ENCODE measurements at regions not wholly inside any gene's neighbourhood (a gene's known extent, or its start where the extent isn't known, plus 50 kb on each side); places are given as distances from the start of the nearest gene placed in this dataset.

DNA sequence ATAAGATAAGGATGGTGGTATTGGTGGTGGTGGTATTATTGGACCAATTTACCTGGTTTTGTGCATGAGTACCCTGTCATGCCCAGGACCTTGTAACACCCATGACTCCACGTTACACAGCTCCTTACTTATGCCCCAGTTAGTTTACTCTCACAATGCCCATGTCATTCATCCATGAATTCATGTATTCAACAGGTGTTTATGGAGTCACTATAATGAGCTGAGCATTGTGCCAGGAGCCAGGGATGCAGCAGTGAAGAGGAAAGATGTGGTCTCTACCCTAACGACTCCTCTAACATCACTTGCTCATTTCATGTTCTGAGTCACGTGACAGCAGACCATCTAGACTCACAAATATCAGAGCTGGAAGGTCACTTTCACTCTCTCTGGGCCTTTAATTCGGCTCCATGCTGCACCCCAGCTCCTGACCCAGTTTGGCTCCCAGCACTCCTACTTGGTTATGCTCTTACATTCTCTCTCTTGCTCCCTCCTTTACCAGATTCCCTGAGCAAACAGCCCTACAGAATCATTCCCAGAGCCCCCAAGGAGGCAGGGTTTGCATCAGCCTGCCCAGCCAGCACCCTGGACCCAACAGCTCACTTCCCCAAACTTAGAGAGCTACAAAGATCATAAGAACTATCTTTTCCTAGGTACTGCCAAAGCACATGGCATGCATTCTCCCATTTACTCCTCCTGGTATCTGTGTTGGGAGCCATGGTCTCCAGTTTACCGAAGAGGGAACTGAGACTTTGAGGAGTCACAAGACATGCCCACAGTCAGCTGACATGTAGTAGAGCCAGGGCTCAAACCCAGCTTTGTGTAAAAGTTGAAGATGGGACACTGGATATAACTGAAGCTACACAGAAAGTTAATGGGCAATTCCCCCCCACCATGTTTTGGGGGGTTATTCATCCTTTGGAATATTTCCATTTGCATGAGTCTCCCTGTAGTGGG, 449.9 kb downstream of the LRATD1 start:
- TF ChIP-seq, protein P1, sequence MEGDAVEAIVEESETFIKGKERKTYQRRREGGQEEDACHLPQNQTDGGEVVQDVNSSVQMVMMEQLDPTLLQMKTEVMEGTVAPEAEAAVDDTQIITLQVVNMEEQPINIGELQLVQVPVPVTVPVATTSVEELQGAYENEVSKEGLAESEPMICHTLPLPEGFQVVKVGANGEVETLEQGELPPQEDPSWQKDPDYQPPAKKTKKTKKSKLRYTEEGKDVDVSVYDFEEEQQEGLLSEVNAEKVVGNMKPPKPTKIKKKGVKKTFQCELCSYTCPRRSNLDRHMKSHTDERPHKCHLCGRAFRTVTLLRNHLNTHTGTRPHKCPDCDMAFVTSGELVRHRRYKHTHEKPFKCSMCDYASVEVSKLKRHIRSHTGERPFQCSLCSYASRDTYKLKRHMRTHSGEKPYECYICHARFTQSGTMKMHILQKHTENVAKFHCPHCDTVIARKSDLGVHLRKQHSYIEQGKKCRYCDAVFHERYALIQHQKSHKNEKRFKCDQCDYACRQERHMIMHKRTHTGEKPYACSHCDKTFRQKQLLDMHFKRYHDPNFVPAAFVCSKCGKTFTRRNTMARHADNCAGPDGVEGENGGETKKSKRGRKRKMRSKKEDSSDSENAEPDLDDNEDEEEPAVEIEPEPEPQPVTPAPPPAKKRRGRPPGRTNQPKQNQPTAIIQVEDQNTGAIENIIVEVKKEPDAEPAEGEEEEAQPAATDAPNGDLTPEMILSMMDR (IDR thresholded peaks at IDR 0.05; ENCODE audit: insufficient read depth, low read depth, low read length), result no peak
- TF ChIP-seq EZH2 (IDR thresholded peaks at IDR 0.05; ENCODE audit: insufficient read depth, low read length), result no peak
